ENCODE measurements at regions not wholly inside any gene's neighbourhood (a gene's known extent, or its start where the extent isn't known, plus 50 kb on each side); places are given as distances from the start of the nearest gene placed in this dataset.
"Not testable (repeated sequence)": the region's sequence is repeated elsewhere in the genome, so short reads cannot be mapped to it uniquely, and the experiment has no call there.

DNA sequence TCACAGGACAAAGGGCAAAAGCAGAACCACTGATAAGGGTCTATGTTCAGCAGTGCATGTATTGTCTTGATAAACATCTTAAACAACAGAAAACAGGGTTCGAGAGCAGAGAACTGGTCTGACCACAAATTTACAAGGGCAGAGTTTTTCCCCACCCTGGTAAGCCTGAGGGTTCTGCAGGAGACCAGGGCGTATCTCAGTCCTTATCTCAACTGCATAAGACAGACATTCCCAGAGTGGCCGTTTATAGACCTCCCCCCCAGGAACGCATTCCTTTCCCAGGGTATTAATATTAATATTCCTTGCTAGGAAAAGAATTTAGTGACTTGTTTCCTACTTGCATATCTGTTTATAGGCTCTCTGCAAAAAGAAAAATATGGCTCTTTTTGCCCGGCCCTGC is 274.1 kb downstream of the OSTF1 start:
- H3K4me3 Mint-ChIP-seq; H3K9me3 Mint-ChIP-seq; ATAC-seq (ENCODE audit: low read depth); H3K4me1 Mint-ChIP-seq; H3K36me3 Mint-ChIP-seq; H3K27ac Mint-ChIP-seq; H3K27me3 Mint-ChIP-seq; DNase-seq (ENCODE audit: low spot score in 2 of 2): not testable (repeated sequence)

DNA sequence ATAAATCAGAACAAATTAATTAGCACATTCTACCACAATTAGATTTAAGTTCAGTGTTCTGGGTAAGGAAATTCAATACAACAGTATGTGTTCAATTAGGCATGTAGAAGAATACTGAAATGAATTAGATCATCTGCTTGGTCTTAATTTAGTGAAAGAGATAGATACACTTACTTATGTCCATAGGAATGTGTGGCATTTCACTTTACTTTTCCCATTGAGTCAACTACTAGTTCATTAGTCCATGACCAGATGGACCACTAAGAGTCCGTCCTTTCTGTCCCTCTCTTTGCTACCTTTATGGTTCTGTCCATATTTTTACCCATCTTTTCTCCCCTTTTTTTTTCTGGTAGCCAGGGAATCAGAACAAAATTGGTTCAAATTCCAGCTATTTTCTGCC is 276.9 kb downstream of the OSTF1 start:
- DNase-seq (ENCODE audit: low spot score in 2 of 2) (no peak), ATAC-seq (ENCODE audit: low read depth) (no peak)
- Mint-ChIP-seq H3K27me3 (no peaks in the 10 kb centered on the region), H3K36me3 (no peaks in the 10 kb centered on the region), H3K4me1 (no peaks in the 10 kb centered on the region), H3K27ac (no peak overlapping the region), H3K9me3 (peaks cover 1% of the 10 kb centered on the region), H3K4me3 (no peak overlapping the region)

DNA sequence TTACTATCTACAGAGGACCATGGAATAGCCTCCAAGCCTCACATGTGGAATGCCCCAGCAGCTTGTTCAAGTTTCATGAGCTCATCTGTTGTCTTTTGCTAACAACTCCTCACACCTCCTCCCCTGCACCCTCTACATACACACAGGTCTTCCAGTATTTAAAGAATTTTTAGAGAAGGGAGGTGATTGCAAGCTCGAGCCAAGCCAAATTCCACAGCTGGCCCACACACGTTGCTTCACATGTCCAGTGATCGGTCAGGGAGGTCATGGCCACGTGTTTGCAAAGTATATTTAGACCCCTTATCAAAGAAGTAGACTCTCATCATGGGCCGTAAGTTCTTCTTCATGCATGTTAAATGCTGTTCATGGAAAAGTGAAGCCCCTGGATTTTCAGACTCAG is 281.7 kb downstream of the OSTF1 start:
- H3K27ac Mint-ChIP-seq, result no peak overlapping the region

DNA sequence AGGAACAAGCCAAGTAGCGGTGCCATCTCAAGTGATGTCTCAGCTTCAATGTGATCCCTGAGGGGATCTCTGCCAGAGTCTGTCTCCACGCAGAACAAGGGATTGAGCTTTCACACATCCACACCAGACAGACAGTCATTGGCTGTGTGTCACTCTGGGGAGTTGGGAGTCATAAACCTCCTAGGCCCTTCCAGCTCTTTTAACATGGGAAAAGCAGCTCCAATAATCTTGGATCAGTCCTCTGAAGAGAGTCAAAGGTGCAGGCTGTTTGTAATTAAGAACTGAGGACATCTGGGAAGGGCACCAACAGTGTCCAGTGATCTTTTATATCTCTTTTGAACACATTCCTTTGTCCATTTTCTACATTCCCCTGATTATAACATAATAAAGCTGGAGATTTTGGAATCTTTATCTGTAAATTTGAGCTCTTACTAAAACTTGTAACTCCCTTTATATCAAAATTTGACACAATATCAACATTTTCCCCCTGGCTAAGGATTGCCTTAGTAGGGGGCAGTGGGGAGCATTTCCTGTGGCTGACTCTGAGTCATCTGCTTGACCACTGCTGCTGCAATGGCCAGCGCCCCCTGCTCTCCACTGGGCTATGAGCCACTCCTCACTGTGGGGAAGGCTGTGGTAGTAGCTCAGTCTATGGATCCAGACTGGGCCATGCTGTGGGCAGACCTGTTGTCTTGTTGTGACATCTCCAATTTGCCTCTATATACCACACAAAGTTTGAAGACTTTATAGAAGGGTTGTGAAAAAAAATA is 284.4 kb downstream of the OSTF1 start:
- H3K27me3 Mint-ChIP-seq, result no peaks in the 10 kb centered on the region
- peaks cover 2% of the 10 kb centered on the region for H3K9me3 Mint-ChIP-seq
- ATAC-seq (ENCODE audit: low read depth) (no peak), DNase-seq (ENCODE audit: low spot score in 2 of 2) (no peak)
- H3K4me3 Mint-ChIP-seq, result no peak overlapping the region
- no peaks in the 10 kb centered on the region for H3K36me3 Mint-ChIP-seq
- H3K27ac Mint-ChIP-seq, result no peak overlapping the region
- no peaks in the 10 kb centered on the region for H3K4me1 Mint-ChIP-seq

More for the DNA sequence above, 281.7 kb downstream of the OSTF1 start:
- no peaks in the 10 kb centered on the region for H3K36me3 Mint-ChIP-seq
- H3K9me3 Mint-ChIP-seq, result peaks cover 3% of the 10 kb centered on the region
- H3K4me1 Mint-ChIP-seq, result no peaks in the 10 kb centered on the region
- no peak for ATAC-seq (ENCODE audit: low read depth)
- DNase-seq (ENCODE audit: low spot score in 2 of 2), result no peak
- H3K4me3 Mint-ChIP-seq, result no peak overlapping the region
- no peaks in the 10 kb centered on the region for H3K27me3 Mint-ChIP-seq

DNA sequence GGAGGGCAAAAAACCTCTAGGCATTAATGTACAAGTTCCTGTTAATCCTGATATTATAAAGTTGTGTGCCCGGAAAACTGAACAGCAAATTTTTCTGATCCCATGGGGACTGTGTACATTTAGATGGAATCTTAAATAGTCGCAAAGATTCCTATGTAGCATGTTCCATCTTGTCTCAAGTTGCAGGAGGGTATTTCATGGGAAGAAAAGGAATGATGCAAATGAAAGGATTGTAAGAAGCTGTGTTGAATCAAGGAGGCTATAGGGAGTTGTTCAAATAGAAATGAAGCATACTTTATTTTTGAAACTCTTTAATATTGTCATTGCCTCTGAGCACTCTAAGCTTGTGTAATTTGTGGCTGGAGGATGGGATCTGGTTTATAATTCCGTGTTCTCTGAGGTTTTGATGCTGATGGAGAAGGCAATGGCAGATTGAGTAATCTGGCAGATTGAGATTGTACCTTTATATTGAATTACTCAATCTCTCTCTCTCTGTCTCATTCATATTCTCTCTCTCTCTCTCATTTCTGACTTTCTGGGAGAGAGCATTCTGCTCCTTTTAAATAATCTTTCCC is 288.5 kb downstream of the OSTF1 start:
- Mint-ChIP-seq H3K27ac (no peak overlapping the region), H3K36me3 (no peaks in the 10 kb centered on the region), H3K4me3 (no peak overlapping the region), H3K9me3 (peaks cover 4% of the 10 kb centered on the region), H3K4me1 (no peaks in the 10 kb centered on the region), H3K27me3 (peaks cover 2% of the 10 kb centered on the region)
- ATAC-seq (ENCODE audit: low read depth) (no peak), DNase-seq (ENCODE audit: low spot score in 2 of 2) (no peak)

DNA sequence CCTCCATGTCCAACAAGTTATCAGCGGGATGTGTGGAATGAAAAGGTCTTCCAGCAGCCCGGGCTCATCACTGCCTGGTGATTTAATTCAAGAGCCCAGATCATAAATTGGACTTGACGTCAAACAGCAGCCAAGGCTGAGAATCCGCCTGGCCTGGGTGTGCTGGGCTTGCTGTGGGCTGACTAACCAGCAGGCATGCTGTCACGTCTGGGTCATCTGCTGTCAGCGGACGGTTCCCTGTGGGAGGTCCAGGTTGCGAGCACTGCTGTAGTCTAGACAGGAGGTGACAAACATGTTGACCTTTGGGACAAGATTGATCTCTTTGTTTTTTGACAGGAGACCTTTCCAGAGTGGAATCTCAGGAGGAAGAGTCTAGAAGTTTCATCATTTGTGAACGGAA is 289.7 kb downstream of the OSTF1 start:
- no peak for DNase-seq (ENCODE audit: low spot score in 2 of 2)
- Mint-ChIP-seq H3K27ac (no peak overlapping the region), H3K9me3 (peaks cover 7% of the 10 kb centered on the region), H3K4me1 (no peaks in the 10 kb centered on the region), H3K4me3 (no peak overlapping the region), H3K27me3 (peaks cover 2% of the 10 kb centered on the region), H3K36me3 (no peaks in the 10 kb centered on the region)
- no peak for ATAC-seq (ENCODE audit: low read depth)

DNA sequence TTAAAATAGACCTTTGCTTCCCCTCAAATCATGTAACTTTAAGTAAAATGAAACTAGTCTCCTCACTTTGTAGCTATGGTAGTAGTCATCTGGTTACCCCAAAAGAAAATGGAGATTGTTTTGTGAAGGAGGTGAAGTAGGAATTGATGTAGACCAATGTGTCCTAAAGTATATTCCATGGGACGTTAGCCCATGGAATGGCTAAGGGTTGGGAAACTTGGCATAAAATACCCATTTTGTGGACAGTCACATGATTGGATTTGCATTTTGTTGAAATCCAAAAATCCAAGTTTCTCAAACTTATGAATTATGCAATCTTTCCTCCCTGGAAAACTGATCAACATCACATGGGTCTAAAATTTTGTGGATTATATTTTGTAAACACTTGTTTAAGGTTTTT is 290.6 kb downstream of the OSTF1 start:
- ATAC-seq (ENCODE audit: low read depth) (no peak), DNase-seq (ENCODE audit: low spot score in 2 of 2) (no peak)
- Mint-ChIP-seq H3K27ac (no peak overlapping the region), H3K4me3 (no peak overlapping the region), H3K36me3 (no peaks in the 10 kb centered on the region), H3K9me3 (peaks cover 7% of the 10 kb centered on the region), H3K27me3 (peaks cover 2% of the 10 kb centered on the region), H3K4me1 (no peaks in the 10 kb centered on the region)

DNA sequence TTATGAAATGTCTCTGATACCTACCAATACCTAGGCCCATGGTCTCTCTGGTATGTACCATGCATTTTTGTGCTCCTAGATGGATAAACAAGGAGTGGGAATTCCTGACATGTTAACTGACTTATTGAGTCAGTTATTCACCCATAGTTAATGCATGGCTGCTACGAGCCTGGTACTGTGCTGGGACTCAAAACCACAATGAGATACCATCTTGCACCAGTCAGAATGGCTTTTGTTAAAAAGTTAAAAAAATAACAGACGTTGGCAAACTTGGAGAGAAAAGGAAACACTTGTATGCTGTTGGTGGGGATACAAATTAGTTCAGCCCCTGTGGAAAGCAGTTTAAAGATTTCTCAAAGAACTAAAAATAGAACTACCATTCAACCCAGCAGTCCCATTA is 293.8 kb downstream of the OSTF1 start:
- Mint-ChIP-seq H3K27me3 (peaks cover 2% of the 10 kb centered on the region), H3K4me1 (no peaks in the 10 kb centered on the region), H3K27ac (no peak overlapping the region), H3K9me3 (peaks cover 15% of the 10 kb centered on the region), H3K4me3 (no peak overlapping the region), H3K36me3 (no peaks in the 10 kb centered on the region)
- DNase-seq (ENCODE audit: low spot score in 2 of 2), result no peak
- no peak for ATAC-seq (ENCODE audit: low read depth)

DNA sequence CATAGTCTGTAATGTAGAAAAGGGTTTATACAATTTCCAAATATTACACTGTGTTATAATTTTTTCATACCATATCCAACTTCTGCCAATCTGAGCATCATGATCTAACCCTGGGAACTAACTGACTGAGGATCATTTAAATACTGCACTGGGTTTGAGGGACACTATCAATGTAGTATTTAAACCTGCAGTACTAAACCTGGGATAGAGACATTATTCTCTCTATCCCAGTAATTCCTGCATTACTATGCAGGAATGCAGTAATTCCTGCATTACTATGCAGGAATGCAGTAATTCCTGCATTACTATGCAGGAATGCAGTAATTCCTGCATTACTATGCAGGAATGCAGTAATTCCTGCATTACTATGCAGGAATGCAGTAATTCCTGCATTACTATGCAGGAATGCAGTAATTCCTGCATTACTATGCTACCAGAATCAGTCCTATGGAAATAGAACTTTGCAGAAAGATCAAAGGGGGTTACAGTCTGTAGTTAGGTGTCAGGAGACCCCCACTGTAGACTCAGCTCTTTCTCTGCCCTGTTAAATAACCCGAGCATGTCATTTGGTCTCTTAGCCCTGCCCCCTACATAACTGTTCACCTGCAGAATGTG is 295.2 kb downstream of the OSTF1 start:
- not testable (repeated sequence) for H3K27me3 Mint-ChIP-seq; H3K4me1 Mint-ChIP-seq; H3K4me3 Mint-ChIP-seq; H3K36me3 Mint-ChIP-seq; DNase-seq (ENCODE audit: low spot score in 2 of 2); ATAC-seq (ENCODE audit: low read depth); H3K27ac Mint-ChIP-seq
- peaks cover 16% of the 10 kb centered on the region for H3K9me3 Mint-ChIP-seq

DNA sequence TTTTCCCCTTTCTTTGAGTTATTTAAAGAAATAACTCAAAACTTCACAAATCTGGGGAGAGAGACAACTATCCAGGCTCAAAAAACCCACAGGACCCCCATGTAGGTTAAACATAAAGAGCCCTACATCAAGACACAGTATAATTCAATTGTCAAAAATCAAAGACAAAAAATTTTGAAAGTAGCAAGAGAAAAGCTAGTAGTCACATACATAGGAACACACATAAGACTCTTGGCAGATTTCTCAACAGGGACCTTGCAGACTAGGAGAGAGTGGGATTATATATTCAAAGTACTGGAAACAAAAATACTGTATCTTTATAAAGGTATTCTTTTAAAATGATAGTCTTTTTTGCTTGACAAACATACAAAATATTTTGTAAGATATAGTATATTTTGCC is 296.9 kb downstream of the OSTF1 start:
- Mint-ChIP-seq H3K36me3 (no peaks in the 10 kb centered on the region), H3K4me1 (no peaks in the 10 kb centered on the region), H3K9me3 (peaks cover 14% of the 10 kb centered on the region), H3K27me3 (no peaks in the 10 kb centered on the region), H3K27ac (no peak overlapping the region), H3K4me3 (no peak overlapping the region)
- DNase-seq (ENCODE audit: low spot score in 2 of 2), result no peak
- ATAC-seq (ENCODE audit: low read depth), result no peak

DNA sequence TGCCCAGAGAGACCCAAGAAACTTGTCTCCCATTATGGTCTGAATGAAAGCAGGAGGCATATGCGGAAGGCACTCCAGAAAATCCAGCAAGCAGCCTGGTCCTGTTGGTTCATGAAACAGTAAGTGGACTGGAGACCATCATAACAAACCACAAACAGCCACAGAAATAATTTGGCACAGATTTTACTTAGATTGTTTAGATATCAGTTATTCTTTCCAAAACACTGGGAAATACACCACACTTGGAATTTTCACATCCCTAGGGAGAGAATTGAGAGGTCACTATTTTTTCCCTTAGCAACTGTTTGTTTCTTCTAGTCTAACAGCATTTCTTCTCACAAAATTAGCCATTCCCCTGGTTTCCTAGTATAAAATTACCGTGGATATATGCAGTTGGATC is 300.8 kb downstream of the OSTF1 start:
- Mint-ChIP-seq H3K4me3 (no peak overlapping the region), H3K36me3 (no peaks in the 10 kb centered on the region), H3K27me3 (no peaks in the 10 kb centered on the region), H3K9me3 (peaks cover 11% of the 10 kb centered on the region), H3K27ac (no peak overlapping the region), H3K4me1 (no peaks in the 10 kb centered on the region)
- DNase-seq (ENCODE audit: low spot score in 2 of 2), result no peak
- ATAC-seq (ENCODE audit: low read depth), result no peak

DNA sequence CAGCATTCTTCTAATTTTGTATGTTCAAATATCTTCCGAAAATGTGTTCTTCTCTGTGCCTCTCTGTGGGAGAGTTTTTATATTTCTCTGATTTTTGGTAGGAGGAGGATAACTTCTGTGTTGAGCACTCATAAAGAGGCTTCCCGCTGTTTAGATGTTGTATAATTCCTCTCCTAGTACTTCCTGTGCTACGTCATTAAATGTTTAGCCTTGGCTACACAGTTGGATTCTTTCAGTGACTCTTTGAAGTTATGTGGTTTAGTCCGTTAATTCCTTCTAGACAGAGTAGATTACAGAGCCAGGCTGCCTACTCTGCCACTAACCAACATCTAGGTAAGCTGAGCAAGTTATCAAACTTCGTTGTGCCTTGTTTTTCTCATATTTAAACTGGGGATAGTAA is 302.6 kb downstream of the OSTF1 start:
- ATAC-seq (ENCODE audit: low read depth), result no peak

DNA sequence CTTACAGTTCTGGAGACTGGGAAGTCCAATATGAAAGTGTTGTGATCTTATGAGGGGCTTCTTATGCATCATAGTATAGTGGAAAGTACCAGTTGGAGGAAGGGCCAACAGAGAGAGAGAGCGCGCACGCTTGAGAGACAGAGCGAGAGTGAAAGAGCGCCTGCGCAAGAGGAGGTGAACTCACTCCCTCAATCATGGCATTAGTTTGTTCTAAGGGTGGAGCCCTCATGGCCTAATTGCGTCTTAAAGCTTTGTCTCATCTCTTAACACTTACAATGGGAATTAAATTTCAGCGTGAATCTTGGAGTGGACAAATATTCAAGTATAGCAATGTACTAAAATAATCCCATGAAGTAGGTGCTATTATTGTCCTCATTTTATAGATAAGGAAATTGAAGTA is 303.2 kb downstream of the OSTF1 start:
- ATAC-seq (ENCODE audit: low read depth) (no peak), DNase-seq (ENCODE audit: low spot score in 2 of 2) (no peak)
- H3K4me1 Mint-ChIP-seq, result no peaks in the 10 kb centered on the region
- H3K27me3 Mint-ChIP-seq, result no peaks in the 10 kb centered on the region
- no peaks in the 10 kb centered on the region for H3K36me3 Mint-ChIP-seq
- peaks cover 5% of the 10 kb centered on the region for H3K9me3 Mint-ChIP-seq
- H3K4me3 Mint-ChIP-seq, result no peak overlapping the region
- no peak overlapping the region for H3K27ac Mint-ChIP-seq

More for the DNA sequence above, 302.6 kb downstream of the OSTF1 start:
- no peaks in the 10 kb centered on the region for H3K27me3 Mint-ChIP-seq
- H3K36me3 Mint-ChIP-seq, result no peaks in the 10 kb centered on the region
- no peak for DNase-seq (ENCODE audit: low spot score in 2 of 2)
- peaks cover 7% of the 10 kb centered on the region for H3K9me3 Mint-ChIP-seq
- H3K27ac Mint-ChIP-seq, result no peak overlapping the region
- H3K4me1 Mint-ChIP-seq, result no peaks in the 10 kb centered on the region
- H3K4me3 Mint-ChIP-seq, result no peak overlapping the region

DNA sequence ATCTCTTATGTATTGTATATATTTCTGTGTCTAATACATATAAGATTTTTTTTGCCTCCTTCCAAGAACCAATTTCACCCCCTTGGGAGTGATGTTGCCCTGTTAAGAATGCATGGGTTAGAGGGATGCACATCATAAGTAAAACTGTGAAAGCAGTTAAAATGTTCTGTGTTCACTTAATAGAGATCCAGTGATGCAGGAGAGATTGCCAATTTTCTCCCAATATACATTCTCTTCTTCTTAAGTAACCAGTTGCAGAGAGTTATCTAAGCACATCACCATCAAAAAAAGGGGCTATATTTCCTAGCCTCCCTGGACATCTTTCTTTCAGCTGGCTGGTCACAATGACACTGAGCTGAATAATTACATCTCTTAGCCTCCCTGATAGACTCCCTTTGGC is 307.0 kb downstream of the OSTF1 start:
- no peak overlapping the region for H3K4me3 Mint-ChIP-seq
- H3K4me1 Mint-ChIP-seq, result no peaks in the 10 kb centered on the region
- H3K9me3 Mint-ChIP-seq, result peaks cover 7% of the 10 kb centered on the region
- no peak for DNase-seq (ENCODE audit: low spot score in 2 of 2)
- no peaks in the 10 kb centered on the region for H3K27me3 Mint-ChIP-seq
- no peak for ATAC-seq (ENCODE audit: low read depth)
- no peaks in the 10 kb centered on the region for H3K36me3 Mint-ChIP-seq
- H3K27ac Mint-ChIP-seq, result no peak overlapping the region

DNA sequence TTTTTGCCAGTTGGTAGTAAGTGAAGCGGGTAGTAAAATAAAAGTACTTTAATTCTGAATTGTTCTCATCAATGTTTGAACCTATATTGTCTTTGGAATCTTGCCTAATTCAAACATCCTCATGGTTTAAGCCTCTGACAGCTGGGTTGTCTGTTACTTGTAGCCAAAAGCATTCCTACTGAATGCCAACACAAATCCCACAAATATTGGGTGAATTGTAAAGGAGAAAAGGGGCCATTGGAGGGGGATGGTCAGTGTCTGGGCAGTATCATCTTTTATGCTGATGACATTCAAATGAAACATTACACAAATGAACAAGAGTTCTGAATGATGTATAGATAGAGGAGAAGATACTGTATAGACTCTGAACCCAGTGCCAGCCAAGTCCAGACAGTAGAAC is 309.5 kb downstream of the OSTF1 start:
- H3K27ac Mint-ChIP-seq, result no peak overlapping the region
- H3K4me3 Mint-ChIP-seq, result no peak overlapping the region

More for the DNA sequence above, 309.5 kb downstream of the OSTF1 start:
- no peaks in the 10 kb centered on the region for H3K4me1 Mint-ChIP-seq
- DNase-seq (ENCODE audit: low spot score in 2 of 2), result no peak
- no peaks in the 10 kb centered on the region for H3K27me3 Mint-ChIP-seq
- no peaks in the 10 kb centered on the region for H3K36me3 Mint-ChIP-seq
- H3K9me3 Mint-ChIP-seq, result peaks cover 7% of the 10 kb centered on the region
- ATAC-seq (ENCODE audit: low read depth), result no peak

Data from memory B cell (primary cell).